Vagina (tissue), 2 donors: ENCODE measurements at regions not wholly inside any gene's neighbourhood (a gene's known extent, or its start where the extent isn't known, plus 50 kb on each side); places are given as distances from the start of the nearest gene placed in this dataset.

Source experiments
- DNase-seq, 2 donors: peaks; one replicate each; pipeline ENCODE4 v3.0.0-alpha.2; 2017; ENCODE audit errors: extremely low spot score in 2 of 2
- H3K27ac ChIP-seq: fragments of 200-600 bp; sonication (generic); one replicate; pipeline ENCODE4 v1.5.1; 2019
- H3K27me3 ChIP-seq: fragments of 200-600 bp; sonication (generic); one replicate; pipeline ENCODE4 v1.5.1; 2019
- H3K36me3 ChIP-seq, 2 donors: fragments of 200-600 bp; sonication (generic); one replicate each; pipeline ENCODE4 v1.5.1; 2017 to 2019
- H3K4me1 ChIP-seq: fragments of 200-600 bp; sonication (generic); one replicate; pipeline ENCODE4 v1.5.1; 2019
- H3K4me3 ChIP-seq, 2 donors: fragments of 200-600 bp; sonication (generic); 1 replicate in 1 of 2; 2 replicates in 1 of 2; pipeline ENCODE4 v1.5.1; 2016 to 2019
- H3K9me3 ChIP-seq: fragments of 200-600 bp; sonication (generic); one replicate; pipeline ENCODE4 v1.5.1; 2019
- CTCF ChIP-seq, 3 experiments: fragments of 450-650 bp in 2 of 3; fragments of 200-600 bp in 1 of 3; sonication (generic) in 1 of 3; IDR thresholded peaks; one replicate each; pipeline ENCODE4 v1.5.1; 2017 to 2019; ENCODE audit warnings: antibody characterized with exemption in 3 of 3, mild to moderate bottlenecking in 2 of 3, moderate library complexity in 2 of 3
- POLR2A ChIP-seq, 2 donors: fragments of 450-650 bp; IDR thresholded peaks; one replicate each; pipeline ENCODE4 v1.6.1; 2017; ENCODE audit warnings: antibody characterized with exemption in 2 of 2, mild to moderate bottlenecking in 2 of 2, moderate library complexity in 2 of 2
- POLR2AphosphoS5 ChIP-seq, 2 donors: sonication (generic); formaldehyde crosslinking; IDR thresholded peaks; one replicate each; pipeline ENCODE4 v1.9.0; 2017; ENCODE audit warnings: antibody characterized with exemption in 2 of 2, mild to moderate bottlenecking in 2 of 2, low read depth in 1 of 2; ENCODE audit not compliant: insufficient read depth in 1 of 2
- intact Hi-C: fragments of 100-400 bp; cut with DNase I; formaldehyde crosslinking; loops from one replicate; pipeline ENCODE4 v1.15.1; 2023

GRCh38 chr14:104432611-104433231 is 146.8 kb upstream of the C14orf180 start:
- Histone ChIP-seq H3K36me3 (no peaks in the 10 kb centered on the region), H3K9me3 (no peaks in the 10 kb centered on the region), H3K4me1 (peaks cover 9% of the 10 kb centered on the region), H3K27me3 (no peaks in the 10 kb centered on the region), H3K27ac (no peak overlapping the region), H3K4me3 (no peak overlapping the region)
- TF ChIP-seq POLR2A (IDR thresholded peaks at IDR 0.05) (no peak), CTCF (IDR thresholded peaks at IDR 0.05) (no peak), POLR2AphosphoS5 (IDR thresholded peaks at IDR 0.05; ENCODE audit: insufficient read depth in 1 of 2, low read depth in 1 of 2) (no peak)
- peak; percentile 49 to 94 for DNase-seq
- intact Hi-C loops: no loop called here

- Histone ChIP-seq H3K27ac (no peak overlapping the region), H3K4me1 (peaks cover 9% of the 10 kb centered on the region), H3K36me3 (no peaks in the 10 kb centered on the region), H3K27me3 (no peaks in the 10 kb centered on the region), H3K4me3 (no peak overlapping the region), H3K9me3 (no peaks in the 10 kb centered on the region)
- intact Hi-C loops: no loop called here
- TF ChIP-seq CTCF (IDR thresholded peaks at IDR 0.05): no peak
- peak; percentile 77 to 91 for DNase-seq
These were observed 146.0 kb upstream of the C14orf180 start for GRCh38 chr14:104433401-104434213.

DNA sequence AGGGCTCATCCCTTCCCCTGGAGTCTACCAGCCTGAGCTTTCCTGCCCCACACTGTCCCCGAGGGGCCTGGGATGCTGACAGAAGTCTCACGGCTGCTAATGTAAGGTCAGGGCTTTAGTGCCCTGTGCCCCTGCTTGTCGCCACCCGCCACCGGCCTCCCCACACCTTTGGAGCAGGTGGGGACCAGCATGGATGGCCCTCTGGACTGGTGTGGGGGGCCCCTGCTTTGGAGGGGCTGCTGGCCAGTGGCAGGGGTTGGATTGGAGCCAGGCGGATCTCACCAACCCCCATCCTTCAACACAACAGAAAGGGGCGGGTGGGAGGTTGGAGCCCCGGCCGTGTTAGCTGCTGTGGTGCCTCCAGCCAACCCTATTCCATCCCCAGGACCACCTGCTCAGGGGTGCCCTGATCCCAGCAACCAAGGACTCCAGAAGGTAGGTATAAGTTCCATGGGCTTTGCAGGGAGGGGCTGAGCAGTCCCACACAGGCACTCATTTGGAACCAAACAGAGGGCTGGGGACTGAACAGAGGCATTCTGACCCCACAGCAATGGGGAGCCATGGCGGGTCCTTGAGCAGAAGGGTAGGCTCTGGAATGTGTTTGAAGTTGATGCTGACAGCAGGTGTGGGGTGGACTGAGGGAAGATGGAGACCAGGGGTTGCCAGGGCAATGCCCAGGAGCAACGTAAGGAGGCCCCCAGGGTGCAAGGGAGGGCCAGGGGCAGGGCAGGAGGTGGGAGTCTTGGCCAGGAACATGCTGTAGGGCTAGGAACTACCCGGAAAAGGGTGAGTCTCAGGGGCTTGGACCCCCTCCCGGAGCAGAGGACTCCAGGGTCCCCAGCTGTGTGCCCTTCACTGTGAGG is 145.1 kb upstream of the C14orf180 start:
- H3K27ac ChIP-seq: no peak overlapping the region
- intact Hi-C loops: no loop called here
- no peaks in the 10 kb centered on the region for H3K36me3 ChIP-seq
- no peaks in the 10 kb centered on the region for H3K27me3 ChIP-seq
- H3K4me1 ChIP-seq: peaks cover 9% of the 10 kb centered on the region
- no peak overlapping the region for H3K4me3 ChIP-seq
- TF ChIP-seq CTCF (IDR thresholded peaks at IDR 0.05) (no peak), POLR2A (IDR thresholded peaks at IDR 0.05) (no peak), POLR2AphosphoS5 (IDR thresholded peaks at IDR 0.05; ENCODE audit: insufficient read depth in 1 of 2, low read depth in 1 of 2) (no peak)
- no peaks in the 10 kb centered on the region for H3K9me3 ChIP-seq
- DNase-seq: peak; percentile 76 to 82

- H3K4me1 ChIP-seq: peaks cover 9% of the 10 kb centered on the region
- TF ChIP-seq POLR2A (IDR thresholded peaks at IDR 0.05): no peak
- no peak for TF ChIP-seq POLR2AphosphoS5 (IDR thresholded peaks at IDR 0.05; ENCODE audit: insufficient read depth in 1 of 2, low read depth in 1 of 2)
- no peak for TF ChIP-seq CTCF (IDR thresholded peaks at IDR 0.05)
- H3K4me3 ChIP-seq: peak overlapping the region in 1 of 2 donors; percentile 5
- peak; percentile 56 to 94 for DNase-seq
- no peaks in the 10 kb centered on the region for H3K36me3 ChIP-seq
- intact Hi-C loops: no loop called here
- H3K27me3 ChIP-seq: no peaks in the 10 kb centered on the region
- H3K9me3 ChIP-seq: no peaks in the 10 kb centered on the region
- H3K27ac ChIP-seq: no peak overlapping the region
These were observed 144.2 kb upstream of the C14orf180 start for GRCh38 chr14:104435147-104436046.
